ENCODE measurements at regions not wholly inside any gene's neighbourhood (a gene's known extent, or its start where the extent isn't known, plus 50 kb on each side); places are given as distances from the start of the nearest gene placed in this dataset.

GRCh38 chr5:32991421-32991815, 280.3 kb downstream of the NPR3 start:
- no peak for TF ChIP-seq CTCF (IDR thresholded peaks at IDR 0.05)
- Histone ChIP-seq H3K27ac (ENCODE audit: low read length) (no peak overlapping the region), H3K4me1 (ENCODE audit: control insufficient read depth, insufficient read depth, low read length) (no peaks in the 10 kb centered on the region), H3K4me3 (ENCODE audit: low read length) (no peak overlapping the region), H3K9me3 (ENCODE audit: control insufficient read depth, insufficient read depth, low read length) (no peaks in the 10 kb centered on the region), H3K27me3 (ENCODE audit: control insufficient read depth, insufficient read depth, low read length) (no peaks in the 10 kb centered on the region), H3K36me3 (ENCODE audit: control insufficient read depth, insufficient read depth, low read length) (no peaks in the 10 kb centered on the region)
- Mint-ChIP-seq H3K36me3 (no peaks in the 10 kb centered on the region), H3K4me3 (no peak overlapping the region), H3K4me1 (no peaks in the 10 kb centered on the region), H3K27me3 (ENCODE audit: low read depth in 2 of 2) (no peaks in the 10 kb centered on the region), H3K27ac (no peak overlapping the region), H3K9me3 (peaks cover 4 to 6% of the 10 kb centered on the region in 2 donors)
- intact Hi-C loops (cut with micrococcal nuclease), result no loop called here
- DNase-seq (no peak), ATAC-seq (no peak)
- WGBS (ENCODE audit: insufficient coverage), result 89% methylated on average over 8 of the region's 9 CpGs

- 90% methylated on average over 1 of the region's 1 CpG for WGBS (ENCODE audit: insufficient coverage)
- no peak overlapping the region for H3K4me3 Mint-ChIP-seq
- ATAC-seq (no peak), DNase-seq (no peak)
- H3K36me3 Mint-ChIP-seq, result no peaks in the 10 kb centered on the region
- intact Hi-C loops (cut with micrococcal nuclease), result no loop called here
- H3K27me3 Mint-ChIP-seq (ENCODE audit: low read depth in 2 of 2), result no peaks in the 10 kb centered on the region
- no peaks in the 10 kb centered on the region for H3K4me1 Mint-ChIP-seq
- Histone ChIP-seq H3K36me3 (ENCODE audit: control insufficient read depth, insufficient read depth, low read length) (no peaks in the 10 kb centered on the region), H3K4me1 (ENCODE audit: control insufficient read depth, insufficient read depth, low read length) (no peaks in the 10 kb centered on the region), H3K27ac (ENCODE audit: low read length) (no peak overlapping the region), H3K9me3 (ENCODE audit: control insufficient read depth, insufficient read depth, low read length) (no peaks in the 10 kb centered on the region), H3K27me3 (ENCODE audit: control insufficient read depth, insufficient read depth, low read length) (no peaks in the 10 kb centered on the region), H3K4me3 (ENCODE audit: low read length) (no peak overlapping the region)
- peaks cover 7% of the 10 kb centered on the region in 2 donors for H3K9me3 Mint-ChIP-seq
- no peak overlapping the region for H3K27ac Mint-ChIP-seq
- no peak for TF ChIP-seq CTCF (IDR thresholded peaks at IDR 0.05)
Observed at GRCh38 chr5:32996336-32996735, 285.2 kb downstream of the NPR3 start.

- H3K4me3 ChIP-seq (ENCODE audit: low read length), result no peak overlapping the region
- no peak overlapping the region for H3K27ac ChIP-seq (ENCODE audit: low read length)
- intact Hi-C loops (cut with micrococcal nuclease), result no loop called here
- ATAC-seq, result no peak
- H3K4me1 Mint-ChIP-seq, result no peaks in the 10 kb centered on the region
- no peak for TF ChIP-seq CTCF (IDR thresholded peaks at IDR 0.05)
- no peaks in the 10 kb centered on the region for H3K27me3 Mint-ChIP-seq (ENCODE audit: low read depth in 2 of 2)
- no peak for DNase-seq
- H3K36me3 ChIP-seq (ENCODE audit: control insufficient read depth, insufficient read depth, low read length), result no peaks in the 10 kb centered on the region
- no peaks in the 10 kb centered on the region for H3K36me3 Mint-ChIP-seq
- H3K4me1 ChIP-seq (ENCODE audit: control insufficient read depth, insufficient read depth, low read length), result no peaks in the 10 kb centered on the region
- WGBS (ENCODE audit: insufficient coverage), result 87% methylated on average over 5 of the region's 6 CpGs
- no peak overlapping the region for H3K27ac Mint-ChIP-seq
- H3K4me3 Mint-ChIP-seq, result no peak overlapping the region
- H3K9me3 Mint-ChIP-seq, result peaks cover 1 to 4% of the 10 kb centered on the region in 2 donors
- H3K9me3 ChIP-seq (ENCODE audit: control insufficient read depth, insufficient read depth, low read length), result peaks cover 2% of the 10 kb centered on the region
- H3K27me3 ChIP-seq (ENCODE audit: control insufficient read depth, insufficient read depth, low read length), result no peaks in the 10 kb centered on the region
Observed at GRCh38 chr5:33008751-33009418, 297.8 kb downstream of the NPR3 start.

GRCh38 chr5:33010846-33011245, 299.7 kb downstream of the NPR3 start:
- peaks cover 6% of the 10 kb centered on the region for H3K9me3 ChIP-seq (ENCODE audit: control insufficient read depth, insufficient read depth, low read length)
- Mint-ChIP-seq H3K36me3 (peaks cover 8% of the 10 kb centered on the region), H3K9me3 (peaks cover 8 to 14% of the 10 kb centered on the region in 2 donors), H3K27ac (no peak overlapping the region), H3K4me3 (no peak overlapping the region), H3K27me3 (ENCODE audit: low read depth in 2 of 2) (no peaks in the 10 kb centered on the region), H3K4me1 (no peaks in the 10 kb centered on the region)
- no peak for ATAC-seq
- no peak for TF ChIP-seq CTCF (IDR thresholded peaks at IDR 0.05)
- WGBS (ENCODE audit: insufficient coverage), result 100% methylated on average over 1 of the region's 1 CpG
- intact Hi-C loops (cut with micrococcal nuclease), result no loop called here
- no peaks in the 10 kb centered on the region for H3K4me1 ChIP-seq (ENCODE audit: control insufficient read depth, insufficient read depth, low read length)
- no peaks in the 10 kb centered on the region for H3K36me3 ChIP-seq (ENCODE audit: control insufficient read depth, insufficient read depth, low read length)
- DNase-seq, result no peak
- no peak overlapping the region for H3K27ac ChIP-seq (ENCODE audit: low read length)
- no peak overlapping the region for H3K4me3 ChIP-seq (ENCODE audit: low read length)
- no peaks in the 10 kb centered on the region for H3K27me3 ChIP-seq (ENCODE audit: control insufficient read depth, insufficient read depth, low read length)

Measured in natural killer cell (primary cell).